ENCODE measurements at regions not wholly inside any gene's neighbourhood (a gene's known extent, or its start where the extent isn't known, plus 50 kb on each side); places are given as distances from the start of the nearest gene placed in this dataset.

DNA sequence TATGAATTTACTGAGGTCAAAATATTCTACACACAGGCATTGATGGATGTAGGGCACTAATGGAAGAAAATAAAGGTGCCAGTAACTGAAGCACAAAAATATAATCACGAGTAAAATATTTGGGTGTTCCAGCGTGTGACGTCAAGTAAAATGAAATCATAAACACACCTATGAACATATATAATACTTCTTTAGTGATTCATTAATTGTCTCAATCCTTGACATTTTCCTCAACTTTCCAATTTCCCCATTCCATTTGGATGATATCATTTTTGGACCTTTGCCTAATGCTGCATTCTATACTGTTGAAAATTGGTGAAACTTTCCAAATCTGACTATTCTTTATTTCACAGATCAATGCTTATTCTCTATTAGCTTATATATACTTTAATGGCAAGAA is 649.3 kb downstream of the GALC start:
- no peak overlapping the region for H2AFZ ChIP-seq (ENCODE audit: low read depth, low read length)

DNA sequence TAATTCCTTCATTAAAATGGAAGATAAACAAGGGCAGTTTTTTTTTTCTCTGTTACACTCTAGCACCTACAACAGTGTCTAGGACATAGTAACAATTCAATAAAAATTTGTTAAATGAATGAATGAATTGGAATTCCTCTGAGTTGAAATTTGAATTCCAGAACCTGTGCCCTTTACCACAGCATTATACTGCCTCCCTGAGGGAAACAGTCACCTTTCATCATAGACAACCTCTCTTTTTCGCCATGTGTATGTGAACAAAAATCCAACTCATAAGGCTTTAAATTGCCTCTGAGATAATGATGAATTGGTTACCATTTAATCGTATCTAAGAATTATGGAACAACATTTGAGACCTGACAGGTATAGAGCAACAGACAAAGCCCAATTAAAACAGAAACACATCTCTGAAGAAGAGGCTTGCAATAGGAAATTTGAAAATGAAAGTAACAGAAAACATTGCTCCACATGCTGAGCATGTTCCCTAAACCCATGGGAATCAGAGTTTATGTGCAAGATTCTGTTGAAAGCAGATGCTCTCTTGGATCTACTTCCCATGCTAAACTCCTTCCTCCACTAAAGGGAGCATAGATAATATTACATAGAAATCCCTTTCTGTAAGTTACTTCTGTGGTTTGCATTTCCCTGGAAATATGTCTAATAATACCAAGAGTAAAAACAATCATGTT is 657.8 kb downstream of the GALC start:
- DNase-seq, result no peak
- no peaks in the 10 kb centered on the region for H3K4me1 ChIP-seq (ENCODE audit: insufficient read depth, low read length)
- H4K20me1 ChIP-seq (ENCODE audit: insufficient read depth, low read length), result no peaks in the 10 kb centered on the region
- TF ChIP-seq, protein P1, sequence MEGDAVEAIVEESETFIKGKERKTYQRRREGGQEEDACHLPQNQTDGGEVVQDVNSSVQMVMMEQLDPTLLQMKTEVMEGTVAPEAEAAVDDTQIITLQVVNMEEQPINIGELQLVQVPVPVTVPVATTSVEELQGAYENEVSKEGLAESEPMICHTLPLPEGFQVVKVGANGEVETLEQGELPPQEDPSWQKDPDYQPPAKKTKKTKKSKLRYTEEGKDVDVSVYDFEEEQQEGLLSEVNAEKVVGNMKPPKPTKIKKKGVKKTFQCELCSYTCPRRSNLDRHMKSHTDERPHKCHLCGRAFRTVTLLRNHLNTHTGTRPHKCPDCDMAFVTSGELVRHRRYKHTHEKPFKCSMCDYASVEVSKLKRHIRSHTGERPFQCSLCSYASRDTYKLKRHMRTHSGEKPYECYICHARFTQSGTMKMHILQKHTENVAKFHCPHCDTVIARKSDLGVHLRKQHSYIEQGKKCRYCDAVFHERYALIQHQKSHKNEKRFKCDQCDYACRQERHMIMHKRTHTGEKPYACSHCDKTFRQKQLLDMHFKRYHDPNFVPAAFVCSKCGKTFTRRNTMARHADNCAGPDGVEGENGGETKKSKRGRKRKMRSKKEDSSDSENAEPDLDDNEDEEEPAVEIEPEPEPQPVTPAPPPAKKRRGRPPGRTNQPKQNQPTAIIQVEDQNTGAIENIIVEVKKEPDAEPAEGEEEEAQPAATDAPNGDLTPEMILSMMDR (IDR thresholded peaks at IDR 0.05; ENCODE audit: borderline replicate concordance, extremely low read depth, low read length, poor library complexity, severe bottlenecking), result no peak
- H3K36me3 ChIP-seq (ENCODE audit: insufficient read depth, low read length), result no peaks in the 10 kb centered on the region
- peaks cover 3% of the 10 kb centered on the region for H3K27me3 ChIP-seq (ENCODE audit: insufficient read depth, low read length, poor library complexity)
- no peak overlapping the region for H3K4me3 ChIP-seq (ENCODE audit: low read depth in 1 of 2, low read length in 2 of 2)
- no peak for ATAC-seq (ENCODE audit: insufficient read depth, low read depth)
- no peak overlapping the region for H3K9ac ChIP-seq (ENCODE audit: low read depth, low read length)
- H3K4me2 ChIP-seq (ENCODE audit: insufficient read depth, low read length), result no peak overlapping the region; the same call in 1 of the 2 replicates
- H2AFZ ChIP-seq (ENCODE audit: low read depth, low read length), result no peak overlapping the region
- H3K9me3 ChIP-seq (ENCODE audit: insufficient read depth, low read length, severe bottlenecking), result no peaks in the 10 kb centered on the region
- H3K79me2 ChIP-seq (ENCODE audit: insufficient read depth, low read length), result no peaks in the 10 kb centered on the region
- H3K27ac ChIP-seq (ENCODE audit: low read length), result no peak overlapping the region

More for the DNA sequence above, 649.3 kb downstream of the GALC start:
- H3K9ac ChIP-seq (ENCODE audit: low read depth, low read length), result no peak overlapping the region
- DNase-seq, result no peak
- no peak overlapping the region for H3K27ac ChIP-seq (ENCODE audit: low read length)
- H4K20me1 ChIP-seq (ENCODE audit: insufficient read depth, low read length), result no peaks in the 10 kb centered on the region
- no peaks in the 10 kb centered on the region for H3K9me3 ChIP-seq (ENCODE audit: insufficient read depth, low read length, severe bottlenecking)
- H3K4me2 ChIP-seq (ENCODE audit: insufficient read depth, low read length), result no peak overlapping the region
- TF ChIP-seq EZH2 (IDR thresholded peaks at IDR 0.05; ENCODE audit: borderline replicate concordance, low read depth, low read length, severe bottlenecking), result no peak
- TF ChIP-seq, protein P1 (IDR thresholded peaks at IDR 0.05; ENCODE audit: borderline replicate concordance, extremely low read depth, low read length, poor library complexity, severe bottlenecking), result no peak
- ATAC-seq (ENCODE audit: insufficient read depth, low read depth), result no peak
- H3K79me2 ChIP-seq (ENCODE audit: insufficient read depth, low read length), result no peaks in the 10 kb centered on the region
- H3K36me3 ChIP-seq (ENCODE audit: insufficient read depth, low read length), result no peaks in the 10 kb centered on the region
- H3K4me3 ChIP-seq (ENCODE audit: low read depth in 1 of 2, low read length in 2 of 2), result no peak overlapping the region
- no peaks in the 10 kb centered on the region for H3K27me3 ChIP-seq (ENCODE audit: insufficient read depth, low read length, poor library complexity)
- no peaks in the 10 kb centered on the region for H3K4me1 ChIP-seq (ENCODE audit: insufficient read depth, low read length)

DNA sequence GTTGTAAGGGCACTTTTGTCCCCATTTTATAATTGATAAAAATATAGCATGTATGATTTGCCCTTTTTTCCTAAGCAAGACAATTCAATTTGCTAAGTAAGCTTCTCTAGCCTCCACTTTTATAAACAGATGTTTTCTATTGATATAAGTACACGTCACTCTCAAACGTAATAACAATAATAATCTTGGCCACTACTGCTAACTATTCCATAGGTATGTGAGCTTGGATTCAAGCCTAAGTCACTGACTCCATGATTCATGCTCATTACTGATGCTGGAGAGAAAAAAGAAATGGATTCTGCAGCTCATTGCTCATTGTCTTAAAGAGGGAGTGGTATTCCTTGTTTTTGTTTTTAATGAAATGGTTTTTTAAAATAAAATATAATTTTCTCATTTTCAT is 661.0 kb downstream of the GALC start:
- no peaks in the 10 kb centered on the region for H3K79me2 ChIP-seq (ENCODE audit: insufficient read depth, low read length)
- no peaks in the 10 kb centered on the region for H3K4me1 ChIP-seq (ENCODE audit: insufficient read depth, low read length)
- DNase-seq (no peak), ATAC-seq (ENCODE audit: insufficient read depth, low read depth) (no peak)
- no peak overlapping the region for H3K27ac ChIP-seq (ENCODE audit: low read length)
- peaks cover 3% of the 10 kb centered on the region for H3K27me3 ChIP-seq (ENCODE audit: insufficient read depth, low read length, poor library complexity)
- TF ChIP-seq, protein P1 (IDR thresholded peaks at IDR 0.05; ENCODE audit: borderline replicate concordance, extremely low read depth, low read length, poor library complexity, severe bottlenecking), result no peak
- no peak for TF ChIP-seq EZH2 (IDR thresholded peaks at IDR 0.05; ENCODE audit: borderline replicate concordance, low read depth, low read length, severe bottlenecking)
- no peak overlapping the region for H2AFZ ChIP-seq (ENCODE audit: low read depth, low read length)
- no peak overlapping the region for H3K4me3 ChIP-seq (ENCODE audit: low read depth in 1 of 2, low read length in 2 of 2)
- no peak overlapping the region for H3K4me2 ChIP-seq (ENCODE audit: insufficient read depth, low read length)
- no peak overlapping the region for H3K9ac ChIP-seq (ENCODE audit: low read depth, low read length)
- no peaks in the 10 kb centered on the region for H3K36me3 ChIP-seq (ENCODE audit: insufficient read depth, low read length)
- H3K9me3 ChIP-seq (ENCODE audit: insufficient read depth, low read length, severe bottlenecking), result no peaks in the 10 kb centered on the region
- no peaks in the 10 kb centered on the region for H4K20me1 ChIP-seq (ENCODE audit: insufficient read depth, low read length)
